GM21360 (cell line): ENCODE measurements at regions not wholly inside any gene's neighbourhood (a gene's known extent, or its start where the extent isn't known, plus 50 kb on each side); places are given as distances from the start of the nearest gene placed in this dataset.
A peak's percentile ranks its signal among the peaks of the same experiment; 100 is the strongest.

ENCODE experiments used
- ATAC-seq: cut with Tn5 transposase; IDR thresholded peaks from one replicate; pipeline ENCODE4 v1.9.1; 2021; ENCODE audit warnings: mild to moderate bottlenecking, moderate library complexity; ENCODE audit not compliant: unreplicated experiment

DNA sequence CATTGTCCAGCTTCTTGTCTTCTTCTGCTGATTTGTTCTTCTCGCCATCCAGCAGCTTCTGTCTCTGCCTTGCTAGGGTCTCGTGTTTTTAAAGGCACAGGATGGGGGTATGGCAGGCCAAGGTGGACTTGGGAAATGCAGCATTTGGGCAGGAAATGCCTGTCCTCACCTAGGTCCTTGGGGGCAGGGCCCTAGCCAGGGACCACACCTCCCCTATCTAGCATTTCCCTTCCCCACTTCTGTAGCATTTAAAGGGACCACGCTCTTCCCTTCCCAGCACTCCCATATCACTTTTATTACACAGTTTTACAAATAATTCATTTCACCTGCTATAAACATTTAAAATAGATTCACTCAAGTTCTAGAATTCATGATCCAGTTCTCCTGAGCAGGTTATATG, 315.4 kb upstream of the LMCD1 start:
- no peak for ATAC-seq

- no peak for ATAC-seq
Measured at GRCh38 chr3:8187996-8188395, 313.6 kb upstream of the LMCD1 start.

- ATAC-seq: no peak
Measured at GRCh38 chr3:8189051-8189450, 312.6 kb upstream of the LMCD1 start.

DNA sequence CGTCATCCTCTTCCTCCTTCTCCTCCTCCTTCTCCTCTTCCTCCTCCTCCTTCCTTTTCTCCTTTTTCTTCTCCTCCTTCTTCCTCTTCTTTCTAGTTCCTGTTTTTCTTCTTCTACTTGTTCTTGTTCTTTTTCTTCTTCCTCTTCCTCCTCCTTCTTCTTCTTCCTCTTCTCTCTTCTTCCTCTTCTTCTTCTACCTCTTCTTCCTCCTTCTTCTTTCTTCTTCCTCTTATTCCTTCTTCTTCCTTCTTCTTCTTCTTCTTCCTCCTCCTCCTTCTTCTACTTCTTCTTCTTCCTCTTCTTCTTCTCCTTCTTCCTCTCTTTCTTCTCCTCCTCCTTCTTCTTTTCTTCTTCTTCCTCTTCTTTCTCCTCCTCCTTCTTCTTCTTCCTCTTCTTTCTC, 310.2 kb upstream of the LMCD1 start:
- no peak for ATAC-seq

- ATAC-seq: no peak
Measured at GRCh38 chr3:8197384-8197783, 304.2 kb upstream of the LMCD1 start.

- no peak for ATAC-seq
Measured at GRCh38 chr3:8198605-8199004, 303.0 kb upstream of the LMCD1 start.

GRCh38 chr3:8200996-8201395, 300.6 kb upstream of the LMCD1 start:
- ATAC-seq: no peak

GRCh38 chr3:8201886-8202285, 299.7 kb upstream of the LMCD1 start:
- no peak for ATAC-seq

GRCh38 chr3:8204331-8204730, 297.3 kb upstream of the LMCD1 start:
- ATAC-seq: no peak

DNA sequence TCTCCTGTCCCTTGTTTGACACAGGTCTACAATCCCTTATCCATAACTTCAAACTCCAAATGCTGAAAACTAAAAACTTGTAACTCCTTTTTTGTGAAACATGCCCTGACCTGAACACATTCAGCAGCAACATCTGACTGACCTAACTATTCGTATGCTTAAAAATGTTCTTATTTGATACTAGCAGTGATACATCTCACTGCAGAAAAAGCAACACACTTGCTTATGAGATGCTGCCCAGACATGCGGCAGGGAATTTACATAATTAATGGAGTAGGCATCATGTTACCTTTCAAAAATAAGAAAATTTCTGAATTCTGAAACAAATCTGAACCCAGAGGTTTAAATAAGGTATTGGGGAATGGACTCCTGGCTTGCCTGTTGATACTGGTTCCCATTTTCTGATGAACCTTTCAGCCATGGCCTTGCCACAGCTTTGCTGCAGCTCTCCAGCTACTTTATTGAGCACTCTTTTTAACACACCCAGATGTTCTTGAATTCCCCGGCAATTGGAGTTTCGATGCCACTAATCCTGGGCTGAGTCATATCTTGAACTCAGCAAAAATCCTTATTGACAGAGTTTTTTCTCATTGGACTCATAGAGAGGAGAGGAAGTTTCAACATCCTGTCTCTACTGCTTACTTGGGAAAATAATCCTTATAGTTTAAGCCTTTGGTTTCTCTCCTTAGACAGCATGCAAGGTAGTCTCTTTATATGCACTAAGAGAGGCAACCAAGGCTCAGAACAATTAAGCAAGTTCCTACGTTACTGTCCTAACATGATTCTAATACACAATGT, 296.6 kb upstream of the LMCD1 start:
- no peak for ATAC-seq

DNA sequence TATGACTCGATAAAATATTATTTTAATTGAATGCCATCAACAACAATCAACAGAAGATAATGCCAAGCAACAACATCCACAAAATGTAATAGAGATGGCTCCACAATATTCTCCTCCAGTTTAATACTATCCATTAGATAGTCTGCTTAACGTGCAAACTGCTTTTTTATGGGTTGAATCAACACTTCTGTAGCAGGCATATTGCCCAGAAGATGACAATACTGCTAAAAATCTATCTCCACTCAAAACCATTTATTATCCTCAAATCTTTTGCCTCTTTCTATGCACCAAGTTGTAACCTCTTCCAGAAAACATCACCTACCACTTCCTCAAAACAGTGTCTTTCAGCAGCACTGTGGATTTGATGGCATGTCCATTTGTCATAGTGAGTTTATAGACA, 295.7 kb upstream of the LMCD1 start:
- no peak for ATAC-seq

DNA sequence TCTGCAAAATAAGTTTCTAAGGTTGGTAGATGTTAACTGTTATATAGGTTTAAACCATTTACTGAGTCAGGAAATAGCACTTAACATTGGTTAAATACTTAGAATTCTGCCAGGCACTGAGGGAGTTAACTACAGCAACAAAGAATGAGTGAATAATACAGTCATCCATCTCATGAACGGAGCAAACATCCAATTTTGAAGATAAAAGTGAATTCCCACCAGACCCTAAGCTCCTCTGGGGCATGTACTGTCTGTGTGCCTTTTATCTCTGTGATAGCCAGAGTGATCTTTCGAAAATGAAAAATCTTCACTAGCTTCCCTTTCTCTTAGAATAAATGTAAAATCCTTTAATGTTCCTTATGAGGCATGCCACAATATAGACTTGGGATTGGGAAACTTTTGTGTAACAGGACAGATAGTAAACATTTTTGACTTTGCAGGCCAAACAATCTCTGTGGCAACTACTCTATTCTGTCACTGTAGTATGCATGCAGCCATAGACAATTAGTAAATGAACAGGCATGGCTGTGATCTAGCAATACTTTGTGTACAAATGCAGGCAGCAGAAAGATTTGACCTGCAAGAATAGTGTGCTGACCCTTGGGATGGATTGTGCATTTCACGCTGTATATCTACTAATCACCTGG, 294.5 kb upstream of the LMCD1 start:
- ATAC-seq: no peak

GRCh38 chr3:8210882-8211341, 290.7 kb upstream of the LMCD1 start:
- no peak for ATAC-seq

- ATAC-seq: no peak
Measured at GRCh38 chr3:8212794-8213193, 288.8 kb upstream of the LMCD1 start.

DNA sequence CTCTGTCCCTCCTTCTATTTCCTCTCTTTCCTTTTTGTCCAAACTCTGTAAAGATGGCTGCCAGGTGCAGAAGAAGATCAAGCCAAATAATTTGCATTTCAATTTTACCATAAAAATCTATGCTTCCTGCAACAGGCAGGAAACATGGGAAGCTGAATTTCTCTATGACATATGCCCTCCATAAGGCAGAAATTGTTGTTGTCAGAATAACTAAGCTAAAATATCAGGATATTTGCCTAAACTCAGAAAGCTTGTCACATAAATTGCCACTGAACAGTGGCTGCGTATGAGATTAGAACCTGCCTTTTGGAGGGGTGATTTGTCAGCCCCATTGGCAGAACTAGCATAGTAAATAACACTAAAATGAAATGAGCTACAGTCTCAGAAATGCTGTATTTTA, 288.3 kb upstream of the LMCD1 start:
- no peak for ATAC-seq

GRCh38 chr3:8215821-8216220, 285.8 kb upstream of the LMCD1 start:
- no peak for ATAC-seq

DNA sequence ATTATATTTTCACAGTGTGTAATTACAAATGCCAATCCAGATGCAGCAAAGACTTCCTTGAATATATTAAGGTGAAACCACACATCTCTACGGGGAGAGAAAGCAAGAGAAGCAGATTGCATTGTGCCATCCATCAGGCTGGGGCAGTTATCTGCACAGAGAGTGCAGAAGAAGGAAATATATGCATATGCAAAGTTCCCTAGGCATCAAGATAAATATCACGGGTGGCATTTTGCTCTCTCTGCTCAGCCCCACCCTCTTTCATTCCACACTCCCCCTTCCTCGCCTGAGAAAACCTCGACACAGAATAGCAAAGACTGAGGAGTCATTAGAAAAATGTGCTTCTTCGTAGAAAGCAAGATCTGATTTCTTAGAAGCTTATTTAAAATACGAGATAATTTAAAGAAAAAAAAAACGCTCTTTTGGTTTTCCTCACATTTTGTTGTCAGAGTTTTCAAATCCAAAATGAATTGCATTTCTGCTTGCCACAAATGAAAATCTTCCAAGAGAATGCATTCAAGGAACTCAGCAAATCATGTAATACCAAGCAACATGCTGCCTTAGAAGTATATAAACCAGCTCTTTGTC, 283.2 kb upstream of the LMCD1 start:
- ATAC-seq: no peak

GRCh38 chr3:8220291-8220690, 281.3 kb upstream of the LMCD1 start:
- no peak for ATAC-seq

DNA sequence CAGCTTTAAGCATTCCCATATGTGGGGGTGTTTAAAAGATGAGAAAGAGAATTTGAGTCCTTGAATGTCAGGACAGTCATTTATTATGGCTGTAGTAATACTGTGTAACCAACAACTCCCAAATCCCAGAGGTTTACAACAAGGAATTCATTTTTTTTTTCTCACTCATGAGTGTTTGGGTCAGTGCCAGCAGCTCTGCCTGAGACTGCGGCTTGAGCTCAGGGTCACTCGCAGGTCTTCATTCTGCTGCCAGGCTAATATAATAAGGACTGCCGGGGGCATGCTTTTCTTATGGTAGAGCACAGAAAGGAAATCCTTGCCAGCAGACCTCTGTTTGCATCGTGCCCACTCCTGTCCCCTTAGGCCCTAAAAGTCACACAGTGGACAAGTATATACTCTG, 277.9 kb upstream of the LMCD1 start:
- ATAC-seq: no peak

DNA sequence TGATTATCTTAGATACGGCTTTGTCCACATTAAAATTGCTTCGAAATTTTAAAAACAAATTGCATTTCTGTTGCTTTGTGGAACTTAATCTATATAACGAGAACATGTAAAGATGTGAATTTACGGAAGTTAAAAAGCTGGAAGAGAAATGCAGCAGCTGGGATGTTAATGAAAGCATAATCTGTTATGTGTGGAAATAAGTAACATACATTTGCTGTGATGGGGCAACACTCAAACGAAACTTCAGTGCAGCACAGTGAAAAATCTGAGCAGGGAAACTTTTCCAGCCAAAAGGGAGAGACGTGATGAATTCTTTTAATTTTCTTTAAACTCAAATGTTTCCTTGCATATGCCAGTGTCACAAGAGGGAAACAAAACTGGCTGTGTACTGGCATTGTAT, 276.7 kb upstream of the LMCD1 start:
- ATAC-seq: no peak

DNA sequence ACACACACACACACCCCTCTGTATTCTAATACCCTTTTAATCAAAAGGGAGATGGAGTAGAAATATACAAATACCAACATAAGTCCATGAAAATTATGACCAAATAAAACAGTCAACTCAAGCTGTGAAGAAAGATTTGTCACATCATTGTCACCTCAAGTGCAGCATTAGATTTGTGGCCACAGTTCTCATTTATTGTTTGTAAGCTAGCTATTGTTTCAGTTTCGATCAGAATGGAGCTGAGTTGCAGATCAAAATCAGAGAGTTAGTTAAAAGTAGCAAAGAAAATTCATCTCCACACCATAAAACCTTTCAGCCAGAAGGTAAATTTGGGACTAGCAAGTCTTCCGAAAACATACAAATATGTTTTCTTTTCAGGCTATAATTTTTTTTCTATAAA, 267.7 kb upstream of the LMCD1 start:
- ATAC-seq: peak; percentile 57

GRCh38 chr3:8236264-8236663, 265.4 kb upstream of the LMCD1 start:
- ATAC-seq: no peak
